GM12892 (cell line): ENCODE measurements at regions not wholly inside any gene's neighbourhood (a gene's known extent, or its start where the extent isn't known, plus 50 kb on each side); places are given as distances from the start of the nearest gene placed in this dataset.

ENCODE experiments used
- POLR2A ChIP-seq: IDR thresholded peaks from 2 replicates; pipeline ENCODE4 v1.6.1; 2011; ENCODE audit warnings: low read depth, low read length, control low read depth
- POLR2AphosphoS5 ChIP-seq: IDR thresholded peaks from 2 replicates; pipeline ENCODE4 v1.6.1; 2011; ENCODE audit warnings: low read depth, low read length, control low read depth

DNA sequence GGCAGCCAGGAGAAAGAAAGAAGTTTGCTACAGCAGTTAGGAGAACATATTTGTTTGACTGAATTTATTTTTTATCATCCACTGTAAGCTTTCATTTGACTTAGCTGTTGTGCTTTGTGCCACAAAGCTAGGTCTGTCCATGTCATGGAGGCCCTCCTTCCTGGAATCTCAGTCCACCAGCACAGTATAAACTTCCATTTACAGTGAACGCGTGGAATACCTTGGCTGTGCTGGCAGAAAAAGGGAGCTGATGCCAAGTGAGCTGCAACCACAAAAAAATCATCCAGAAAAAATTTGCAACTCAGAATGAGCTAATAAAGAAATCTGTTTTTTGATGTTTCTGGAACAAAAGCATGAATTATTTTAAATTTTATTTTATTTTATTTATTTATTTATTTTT, 72.6 kb downstream of the ATP6V1G3 start:
- no peak for TF ChIP-seq POLR2AphosphoS5
- no peak for TF ChIP-seq POLR2A
